ENCODE measurements at regions not wholly inside any gene's neighbourhood (a gene's known extent, or its start where the extent isn't known, plus 50 kb on each side); places are given as distances from the start of the nearest gene placed in this dataset.

DNA sequence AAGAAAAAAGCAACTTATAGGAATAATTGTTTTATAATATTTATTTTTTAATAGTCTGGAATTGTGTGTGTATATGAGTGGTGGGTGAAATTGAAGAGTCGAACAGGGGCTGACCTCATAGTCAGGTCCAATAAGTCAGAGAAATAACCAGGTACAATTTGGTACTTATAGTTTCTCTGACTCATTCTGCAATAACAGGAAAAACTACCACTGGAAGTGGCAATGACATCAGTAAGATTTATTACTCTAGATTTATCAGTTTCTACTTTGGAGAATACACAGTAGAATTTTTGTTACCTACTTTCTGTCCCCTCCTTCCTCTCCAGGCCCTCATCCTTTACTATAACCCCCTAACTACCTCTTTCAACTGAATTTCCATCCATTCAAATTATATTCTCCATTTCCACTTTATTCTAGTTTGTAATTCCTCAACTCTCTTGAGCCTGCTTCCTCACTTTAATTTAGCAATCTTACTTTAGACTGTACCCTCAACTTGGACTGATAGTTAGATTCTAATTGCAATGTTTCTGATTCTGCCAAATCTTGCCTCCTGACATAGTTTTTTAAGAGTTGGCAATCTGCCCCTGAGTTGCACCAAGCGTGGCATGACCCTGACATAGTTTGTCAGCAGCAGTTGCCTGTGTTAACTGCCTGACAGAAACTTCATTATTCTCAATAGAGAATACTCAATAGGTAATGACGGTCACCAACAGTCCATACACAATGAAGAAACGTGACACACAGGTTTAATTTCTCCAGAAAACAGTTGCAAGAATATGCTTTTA, 475.3 kb upstream of the RIOK2 start:
- no peak overlapping the region for H3K27ac Mint-ChIP-seq
- DNase-seq (no peak), ATAC-seq (no peak)
- H3K4me1 Mint-ChIP-seq: no peaks in the 10 kb centered on the region
- no peaks in the 10 kb centered on the region for H3K9me3 Mint-ChIP-seq (ENCODE audit: low read depth)
- ChIA-PET CTCF (no interaction called here), POLR2A (no interaction called here)
- H3K4me3 Mint-ChIP-seq: no peak overlapping the region
- H3K36me3 Mint-ChIP-seq (ENCODE audit: low read depth): no peaks in the 10 kb centered on the region
- intact Hi-C loops (cut with DNase I, micrococcal nuclease): no loop called here
- H3K27me3 Mint-ChIP-seq: no peaks in the 10 kb centered on the region

DNA sequence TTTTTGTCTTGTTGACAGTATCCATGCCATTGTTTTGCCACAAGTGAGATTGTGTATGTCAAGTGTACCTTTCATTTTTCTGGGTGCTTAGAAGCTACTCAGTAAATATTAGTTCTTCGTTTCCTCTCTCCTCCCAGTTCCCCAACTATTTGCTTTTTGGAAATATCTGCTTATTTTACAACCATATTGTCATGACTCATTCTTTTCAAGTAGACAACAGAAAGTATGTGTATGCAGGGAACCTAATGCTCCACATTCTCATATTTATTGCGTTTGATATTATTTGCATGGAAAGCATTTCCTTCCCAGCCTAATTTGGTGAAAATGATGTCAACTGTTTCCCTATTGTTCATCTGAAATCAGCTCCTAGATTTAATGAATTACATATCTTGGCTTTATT, 483.7 kb upstream of the RIOK2 start:
- no peak overlapping the region for H3K4me3 Mint-ChIP-seq
- DNase-seq: no peak
- POLR2A ChIA-PET: no interaction called here
- no peaks in the 10 kb centered on the region for H3K27me3 Mint-ChIP-seq
- no peaks in the 10 kb centered on the region for H3K36me3 Mint-ChIP-seq (ENCODE audit: low read depth)
- CTCF ChIA-PET: no interaction called here
- H3K4me1 Mint-ChIP-seq: no peaks in the 10 kb centered on the region
- no peaks in the 10 kb centered on the region for H3K9me3 Mint-ChIP-seq (ENCODE audit: low read depth)
- ATAC-seq: no peak
- intact Hi-C loops (cut with DNase I, micrococcal nuclease): no loop called here
- H3K27ac Mint-ChIP-seq: no peak overlapping the region

DNA sequence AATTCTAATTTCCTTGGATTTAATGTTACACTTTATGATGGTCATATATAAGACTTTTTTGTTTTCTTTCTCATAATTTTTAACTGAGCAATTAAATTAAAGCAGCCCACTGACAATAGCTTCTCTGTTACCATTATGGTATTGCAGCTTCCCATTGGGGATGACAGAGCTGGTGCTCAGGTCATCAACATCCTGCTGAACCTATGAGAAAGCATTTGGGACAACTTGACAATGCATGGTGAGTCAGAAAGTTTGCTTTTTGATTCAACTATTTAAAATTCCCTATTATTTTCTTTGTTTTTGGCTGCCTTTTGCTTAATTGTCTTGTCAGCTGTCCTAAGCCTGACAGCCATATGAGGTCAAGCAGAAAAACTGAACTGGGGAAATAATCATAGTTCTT, 487.4 kb upstream of the RIOK2 start:
- H3K27ac Mint-ChIP-seq: no peak overlapping the region
- no peak for ATAC-seq
- DNase-seq: no peak
- no peaks in the 10 kb centered on the region for H3K27me3 Mint-ChIP-seq
- H3K4me3 Mint-ChIP-seq: no peak overlapping the region
- POLR2A ChIA-PET: no interaction called here
- no peaks in the 10 kb centered on the region for H3K36me3 Mint-ChIP-seq (ENCODE audit: low read depth)
- peaks cover 3% of the 10 kb centered on the region for H3K9me3 Mint-ChIP-seq (ENCODE audit: low read depth)
- CTCF ChIA-PET: no interaction called here
- intact Hi-C loops (cut with DNase I, micrococcal nuclease): no loop called here
- no peaks in the 10 kb centered on the region for H3K4me1 Mint-ChIP-seq

DNA sequence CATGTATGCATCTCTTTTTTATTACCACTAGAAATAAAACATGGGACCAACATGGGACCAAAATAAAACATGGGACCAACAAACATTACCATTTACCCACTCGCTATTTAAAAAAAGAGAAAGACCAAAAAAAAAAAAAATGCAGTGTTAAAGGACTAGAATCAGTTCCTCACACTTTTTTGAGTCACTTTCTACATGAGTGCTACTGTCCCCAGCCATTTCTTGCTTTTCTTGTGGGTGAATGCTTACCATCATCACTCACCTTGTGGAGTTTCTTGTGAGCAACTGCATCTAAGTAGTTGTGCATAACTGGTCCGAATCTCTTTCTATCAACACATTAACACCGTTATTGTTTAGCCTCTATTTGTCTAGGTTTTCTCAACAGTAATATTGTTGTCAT, 493.6 kb upstream of the RIOK2 start:
- CTCF ChIA-PET: no interaction called here
- no peak overlapping the region for H3K4me3 Mint-ChIP-seq
- ATAC-seq (no peak), DNase-seq (no peak)
- intact Hi-C loops (cut with DNase I, micrococcal nuclease): no loop called here
- POLR2A ChIA-PET: no interaction called here
- H3K9me3 Mint-ChIP-seq (ENCODE audit: low read depth): peaks cover 12% of the 10 kb centered on the region
- H3K27me3 Mint-ChIP-seq: no peaks in the 10 kb centered on the region
- H3K4me1 Mint-ChIP-seq: no peaks in the 10 kb centered on the region
- no peaks in the 10 kb centered on the region for H3K36me3 Mint-ChIP-seq (ENCODE audit: low read depth)
- H3K27ac Mint-ChIP-seq: no peak overlapping the region

DNA sequence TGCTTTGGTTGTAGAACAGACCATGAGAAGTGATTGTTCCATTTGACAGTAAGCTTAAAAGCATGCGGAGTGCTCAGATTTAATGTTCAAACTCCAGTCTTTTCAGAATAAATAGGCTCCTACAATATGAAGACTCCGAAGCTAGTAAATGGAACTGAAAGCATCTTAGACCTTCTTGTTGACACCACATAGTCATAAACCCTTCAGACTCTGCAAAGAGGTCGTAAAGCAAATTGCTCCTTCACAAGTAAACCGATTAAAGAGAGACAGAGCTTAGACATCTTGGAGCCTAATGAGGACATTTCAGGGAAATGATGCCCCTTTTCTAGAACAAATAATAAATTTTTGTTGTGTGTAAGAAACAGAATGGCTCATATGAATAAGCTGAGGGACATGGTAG, 511.0 kb upstream of the RIOK2 start:
- no peaks in the 10 kb centered on the region for H3K36me3 Mint-ChIP-seq (ENCODE audit: low read depth)
- no peak for DNase-seq
- POLR2A ChIA-PET: no interaction called here
- H3K27me3 Mint-ChIP-seq: no peaks in the 10 kb centered on the region
- CTCF ChIA-PET: no interaction called here
- no peak overlapping the region for H3K4me3 Mint-ChIP-seq
- no peaks in the 10 kb centered on the region for H3K4me1 Mint-ChIP-seq
- H3K27ac Mint-ChIP-seq: no peak overlapping the region
- no peak for ATAC-seq
- intact Hi-C loops (cut with DNase I, micrococcal nuclease): no loop called here
- H3K9me3 Mint-ChIP-seq (ENCODE audit: low read depth): peaks cover 2% of the 10 kb centered on the region

DNA sequence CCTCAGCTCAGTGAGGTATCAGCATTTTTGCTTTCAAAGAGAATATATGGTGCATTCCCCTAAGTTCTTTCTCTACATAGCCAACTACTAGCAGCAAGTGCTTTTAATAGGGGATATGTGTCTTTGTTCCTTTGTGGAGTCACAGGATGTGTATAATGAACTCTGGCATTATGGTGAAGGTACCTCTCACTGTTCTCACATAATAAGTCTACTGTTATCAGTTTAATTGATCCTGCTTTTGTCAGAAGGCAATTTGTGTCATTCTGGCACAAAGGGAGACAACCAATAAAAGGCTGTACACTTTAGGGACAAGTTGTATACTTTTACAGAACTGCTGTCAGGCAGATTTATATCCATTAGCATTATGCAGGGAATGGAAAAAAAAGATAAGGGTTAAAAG, 531.4 kb upstream of the RIOK2 start:
- CTCF ChIA-PET: no interaction called here
- H3K4me3 Mint-ChIP-seq: no peak overlapping the region
- intact Hi-C loops (cut with DNase I, micrococcal nuclease): no loop called here

DNA sequence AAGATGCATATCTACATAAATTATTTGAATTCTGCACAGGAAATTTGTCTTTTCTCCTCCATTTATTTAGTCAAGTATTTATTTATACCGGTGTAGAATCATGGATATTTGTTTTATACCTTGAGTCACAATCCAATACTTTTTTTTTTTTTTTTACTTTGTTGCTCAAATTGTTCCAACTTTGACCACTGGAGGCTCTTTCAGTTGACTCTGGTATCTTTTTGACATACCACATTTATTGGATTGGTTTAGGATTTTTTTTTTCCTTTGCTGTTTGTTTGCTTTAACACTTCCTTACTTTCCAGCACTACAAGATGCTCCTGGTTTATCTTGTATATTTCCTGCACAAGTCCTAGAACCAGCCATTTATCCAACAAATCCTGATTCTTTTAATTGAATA, 543.1 kb upstream of the RIOK2 start:
- no peak overlapping the region for H3K4me3 Mint-ChIP-seq
- intact Hi-C loops (cut with DNase I, micrococcal nuclease): no loop called here
- ChIA-PET POLR2A (no interaction called here), CTCF (interaction anchor here (0.7 kb wide), 1 partner anchor 11 kb away, joined by 3 read pairs; no protein-coding TSS in a partner anchor)
- H3K36me3 Mint-ChIP-seq (ENCODE audit: low read depth): no peaks in the 10 kb centered on the region
- H3K4me1 Mint-ChIP-seq: no peaks in the 10 kb centered on the region
- peaks cover 3% of the 10 kb centered on the region for H3K9me3 Mint-ChIP-seq (ENCODE audit: low read depth)
- no peak overlapping the region for H3K27ac Mint-ChIP-seq
- DNase-seq (no peak), ATAC-seq (no peak)
- no peaks in the 10 kb centered on the region for H3K27me3 Mint-ChIP-seq

More for the DNA sequence above, 531.4 kb upstream of the RIOK2 start:
- POLR2A ChIA-PET: no interaction called here
- Mint-ChIP-seq H3K27ac (no peak overlapping the region), H3K36me3 (ENCODE audit: low read depth) (no peaks in the 10 kb centered on the region), H3K4me1 (no peaks in the 10 kb centered on the region), H3K27me3 (no peaks in the 10 kb centered on the region), H3K9me3 (ENCODE audit: low read depth) (peaks cover 2% of the 10 kb centered on the region)
- no peak for DNase-seq
- ATAC-seq: no peak

DNA sequence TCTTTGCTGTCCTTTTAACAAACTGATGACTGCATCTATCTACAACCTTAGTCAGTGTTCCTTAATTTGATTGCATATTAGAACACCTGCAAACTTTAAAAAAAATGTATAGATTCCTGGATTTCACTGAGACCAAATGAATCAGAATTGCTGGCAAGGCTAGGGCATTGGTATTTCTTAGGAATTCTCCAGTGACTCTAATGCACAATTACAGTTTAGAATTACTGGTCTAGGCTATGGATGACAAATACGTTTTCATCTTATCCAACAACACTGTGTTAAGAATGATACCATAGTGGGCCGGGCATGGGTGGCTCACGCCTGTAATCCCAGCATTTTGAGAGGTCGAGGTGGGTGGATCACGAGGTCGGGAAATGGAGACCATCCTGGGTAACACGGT, 545.9 kb upstream of the RIOK2 start:
- intact Hi-C loops (cut with DNase I, micrococcal nuclease): no loop called here
- Mint-ChIP-seq H3K36me3 (ENCODE audit: low read depth) (no peaks in the 10 kb centered on the region), H3K9me3 (ENCODE audit: low read depth) (no peaks in the 10 kb centered on the region), H3K27me3 (no peaks in the 10 kb centered on the region), H3K4me1 (no peaks in the 10 kb centered on the region), H3K4me3 (no peak overlapping the region), H3K27ac (no peak overlapping the region)
- no peak for DNase-seq
- POLR2A ChIA-PET: no interaction called here
- no peak for ATAC-seq
- CTCF ChIA-PET: no interaction called here

DNA sequence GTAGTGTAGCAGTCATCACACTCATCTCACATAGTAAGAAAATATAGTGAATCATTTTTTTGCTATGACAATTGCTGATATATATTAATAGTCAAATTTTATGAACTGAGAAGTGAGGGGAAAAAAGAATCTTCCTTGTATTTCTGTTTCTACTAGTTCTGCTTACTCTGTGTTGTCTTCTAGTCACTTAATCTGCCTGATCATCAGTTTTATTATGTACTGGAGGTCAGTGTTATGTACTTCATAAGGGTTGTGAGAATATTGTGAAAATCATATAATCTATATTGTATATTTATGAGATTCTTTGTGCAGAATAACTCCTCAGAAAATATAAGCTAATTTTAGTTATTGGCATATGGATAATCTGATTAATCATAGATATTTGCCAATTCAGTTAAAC, 546.9 kb upstream of the RIOK2 start:
- DNase-seq (no peak), ATAC-seq (no peak)
- POLR2A ChIA-PET: no interaction called here
- no peaks in the 10 kb centered on the region for H3K36me3 Mint-ChIP-seq (ENCODE audit: low read depth)
- no peaks in the 10 kb centered on the region for H3K4me1 Mint-ChIP-seq
- H3K9me3 Mint-ChIP-seq (ENCODE audit: low read depth): no peaks in the 10 kb centered on the region
- no peak overlapping the region for H3K4me3 Mint-ChIP-seq
- no peaks in the 10 kb centered on the region for H3K27me3 Mint-ChIP-seq
- intact Hi-C loops (cut with DNase I, micrococcal nuclease): no loop called here
- CTCF ChIA-PET: no interaction called here
- H3K27ac Mint-ChIP-seq: no peak overlapping the region

DNA sequence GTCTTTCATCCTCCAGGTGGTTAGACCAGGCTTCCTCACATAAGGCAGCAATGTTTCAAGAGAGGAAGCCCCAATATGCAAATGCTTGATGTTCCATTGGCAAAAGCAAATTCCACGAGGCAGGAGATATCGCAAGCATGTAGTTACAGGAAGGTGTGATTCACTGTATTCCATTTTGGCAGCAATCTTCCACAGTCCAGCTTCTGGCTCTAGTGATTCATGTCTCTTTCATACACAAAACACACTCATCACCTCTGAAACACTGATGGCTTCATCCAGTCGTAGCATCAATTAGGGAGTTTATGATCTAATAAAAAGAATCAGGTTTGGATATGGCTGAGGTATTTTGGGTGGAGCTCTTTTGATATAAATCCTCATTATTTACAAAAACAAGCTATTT, 552.2 kb upstream of the RIOK2 start:
- Mint-ChIP-seq H3K27me3 (no peaks in the 10 kb centered on the region), H3K27ac (no peak overlapping the region), H3K4me1 (no peaks in the 10 kb centered on the region), H3K4me3 (no peak overlapping the region), H3K36me3 (ENCODE audit: low read depth) (no peaks in the 10 kb centered on the region), H3K9me3 (ENCODE audit: low read depth) (no peaks in the 10 kb centered on the region)
- DNase-seq: no peak
- CTCF ChIA-PET: no interaction called here
- intact Hi-C loops (cut with DNase I, micrococcal nuclease): no loop called here
- ATAC-seq: no peak
- POLR2A ChIA-PET: no interaction called here

DNA sequence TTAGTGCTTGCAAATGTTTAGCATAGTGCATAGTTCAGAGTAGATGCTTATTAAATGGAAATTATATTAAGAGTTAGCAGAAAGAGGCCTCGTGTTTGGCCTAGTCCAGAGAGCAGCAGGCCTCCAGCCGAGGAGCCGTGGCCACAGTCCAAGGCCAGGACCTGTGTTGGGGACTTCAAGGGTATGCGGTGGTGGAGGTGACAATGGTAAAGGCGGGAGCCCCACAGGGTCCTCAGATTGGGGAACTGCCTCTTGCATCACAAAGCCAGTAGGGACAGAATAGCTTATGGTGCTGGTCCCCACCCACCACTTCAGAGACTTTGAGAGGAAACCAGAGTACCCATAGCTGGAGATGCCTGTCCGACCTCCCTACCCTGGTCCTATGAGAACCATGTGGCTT, 554.6 kb upstream of the RIOK2 start:
- ChIA-PET CTCF (no interaction called here), POLR2A (no interaction called here)
- no peak overlapping the region for H3K4me3 Mint-ChIP-seq
- H3K4me1 Mint-ChIP-seq: no peaks in the 10 kb centered on the region
- no peak for ATAC-seq
- no peaks in the 10 kb centered on the region for H3K9me3 Mint-ChIP-seq (ENCODE audit: low read depth)
- intact Hi-C loops (cut with DNase I, micrococcal nuclease): no loop called here
- H3K27me3 Mint-ChIP-seq: no peaks in the 10 kb centered on the region
- no peaks in the 10 kb centered on the region for H3K36me3 Mint-ChIP-seq (ENCODE audit: low read depth)
- no peak overlapping the region for H3K27ac Mint-ChIP-seq
- no peak for DNase-seq

DNA sequence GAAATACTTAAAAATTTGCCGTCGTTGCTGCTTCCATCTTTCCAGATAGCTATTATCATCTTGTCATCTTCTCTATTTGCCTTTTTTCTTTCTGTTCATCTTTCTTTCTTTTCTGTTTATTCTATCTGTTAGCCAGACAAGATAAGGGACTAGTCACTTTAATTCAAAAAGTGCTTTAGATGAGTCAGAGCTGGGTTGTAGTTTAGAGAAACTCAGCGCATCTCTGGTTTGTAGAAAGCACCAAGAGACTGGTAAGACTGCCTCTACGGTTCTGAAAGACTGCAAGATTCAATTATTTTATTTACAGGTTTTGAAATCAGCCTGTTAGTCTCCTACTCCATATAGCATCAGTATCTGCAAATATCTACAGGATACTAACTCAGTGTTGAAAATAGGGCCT, 562.8 kb upstream of the RIOK2 start:
- intact Hi-C loops (cut with DNase I, micrococcal nuclease): no loop called here
- CTCF ChIA-PET: no interaction called here
- Mint-ChIP-seq H3K4me1 (no peaks in the 10 kb centered on the region), H3K4me3 (no peak overlapping the region), H3K36me3 (ENCODE audit: low read depth) (no peaks in the 10 kb centered on the region), H3K27ac (no peak overlapping the region), H3K27me3 (no peaks in the 10 kb centered on the region), H3K9me3 (ENCODE audit: low read depth) (no peaks in the 10 kb centered on the region)
- ATAC-seq (no peak), DNase-seq (no peak)
- POLR2A ChIA-PET: no interaction called here

DNA sequence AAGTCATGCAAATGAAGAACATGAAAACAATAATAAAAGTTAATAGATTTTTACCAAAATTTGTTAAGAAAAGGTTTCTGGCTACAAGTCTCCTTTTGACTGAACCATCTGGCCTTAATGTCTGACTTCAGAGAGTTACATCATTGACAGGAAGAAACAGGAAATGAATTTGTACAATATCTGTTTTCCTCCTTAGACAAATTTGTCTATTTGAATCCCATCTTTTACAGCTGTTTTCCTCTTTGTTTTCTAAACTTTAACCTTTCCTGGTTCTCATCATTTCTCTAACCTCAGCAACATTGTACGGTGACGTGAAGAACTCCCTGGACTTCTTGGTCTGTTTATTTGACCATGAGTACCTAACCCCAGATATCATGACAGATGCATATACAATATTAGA, 567.5 kb upstream of the RIOK2 start:
- ATAC-seq: no peak
- DNase-seq: no peak
- CTCF ChIA-PET: no interaction called here
- Mint-ChIP-seq H3K27ac (no peak overlapping the region), H3K4me3 (no peak overlapping the region), H3K36me3 (ENCODE audit: low read depth) (no peaks in the 10 kb centered on the region), H3K4me1 (no peaks in the 10 kb centered on the region), H3K27me3 (no peaks in the 10 kb centered on the region), H3K9me3 (ENCODE audit: low read depth) (no peaks in the 10 kb centered on the region)
- intact Hi-C loops (cut with DNase I, micrococcal nuclease): no loop called here
- POLR2A ChIA-PET: no interaction called here
